T-helper 2 cell treated with Interferon-gamma antibody and Interleukin-4, amounts not matched to agents 5 μg/mL and 100 μg/mL, for 36 hours (primary cell): ENCODE measurements at regions not wholly inside any gene's neighbourhood (a gene's known extent, or its start where the extent isn't known, plus 50 kb on each side); places are given as distances from the start of the nearest gene placed in this dataset.
"Not testable (repeated sequence)": the region's sequence is repeated elsewhere in the genome, so short reads cannot be mapped to it uniquely, and the experiment has no call there.

ENCODE experiments used
- DNase-seq: peaks from one replicate; pipeline ENCODE4 v3.0.0; 2021; ENCODE audit warnings: low spot score
- H3K27ac Mint-ChIP-seq: one replicate; pipeline ENCODE4 v1.8.0; 2021; ENCODE audit warnings: mild to moderate bottlenecking, mixed read lengths
- H3K27me3 Mint-ChIP-seq: one replicate; pipeline ENCODE4 v1.8.0; 2021; ENCODE audit warnings: low read depth, mixed read lengths
- H3K36me3 Mint-ChIP-seq: one replicate; pipeline ENCODE4 v1.8.0; 2021; ENCODE audit warnings: low read depth, mixed read lengths
- H3K4me1 Mint-ChIP-seq: one replicate; pipeline ENCODE4 v1.8.0; 2021; ENCODE audit warnings: low read depth, mixed read lengths
- H3K4me3 Mint-ChIP-seq: one replicate; pipeline ENCODE4 v1.8.0; 2022; ENCODE audit warnings: mild to moderate bottlenecking, moderate library complexity, mixed read lengths
- H3K9me3 Mint-ChIP-seq: one replicate; pipeline ENCODE4 v1.8.0; 2021; ENCODE audit warnings: mixed read lengths

DNA sequence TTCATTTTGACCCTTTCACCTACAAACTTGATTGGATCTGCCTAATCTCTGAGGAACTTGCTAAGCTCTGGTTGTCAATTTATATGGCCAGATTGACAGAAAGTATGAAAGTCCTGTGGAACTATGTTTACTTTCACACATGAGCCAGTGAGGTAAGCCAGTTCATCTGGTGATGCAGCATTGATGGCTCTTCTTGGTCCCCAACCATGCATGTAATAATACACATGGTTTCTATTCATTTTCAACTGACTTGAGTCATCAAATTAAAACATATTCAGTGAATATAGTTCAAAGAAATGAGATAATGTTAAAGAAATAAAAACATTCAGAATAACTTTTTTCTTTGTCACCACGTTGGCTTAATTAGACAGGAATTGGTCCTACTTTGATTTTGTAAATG, 336.1 kb upstream of the THBS1 start:
- Mint-ChIP-seq H3K36me3 (no peaks in the 10 kb centered on the region), H3K9me3 (no peaks in the 10 kb centered on the region), H3K27me3 (peaks cover 17% of the 10 kb centered on the region), H3K27ac (no peak overlapping the region), H3K4me3 (no peak overlapping the region), H3K4me1 (no peaks in the 10 kb centered on the region)
- no peak for DNase-seq

DNA sequence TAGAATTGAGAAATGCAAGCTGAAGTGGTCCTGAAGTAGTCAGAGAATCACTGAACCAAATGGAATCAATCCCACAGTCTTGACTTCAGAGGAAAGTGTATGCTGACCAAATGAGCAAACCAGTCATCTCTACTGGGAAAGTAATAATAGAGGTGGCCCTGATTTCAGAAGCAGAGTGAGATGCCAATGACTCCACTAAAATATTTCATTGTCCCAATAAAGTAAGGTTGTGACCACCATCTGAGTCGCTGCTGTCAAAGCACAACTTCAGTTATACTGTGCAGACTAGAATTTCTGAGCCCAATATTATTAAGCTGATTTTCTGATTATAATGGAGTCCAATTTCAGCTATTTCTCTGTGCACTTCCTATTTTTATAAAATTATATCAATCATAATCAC, 334.4 kb upstream of the THBS1 start:
- Mint-ChIP-seq H3K4me1 (peaks cover 3% of the 10 kb centered on the region), H3K9me3 (no peaks in the 10 kb centered on the region)
- DNase-seq: no peak

DNA sequence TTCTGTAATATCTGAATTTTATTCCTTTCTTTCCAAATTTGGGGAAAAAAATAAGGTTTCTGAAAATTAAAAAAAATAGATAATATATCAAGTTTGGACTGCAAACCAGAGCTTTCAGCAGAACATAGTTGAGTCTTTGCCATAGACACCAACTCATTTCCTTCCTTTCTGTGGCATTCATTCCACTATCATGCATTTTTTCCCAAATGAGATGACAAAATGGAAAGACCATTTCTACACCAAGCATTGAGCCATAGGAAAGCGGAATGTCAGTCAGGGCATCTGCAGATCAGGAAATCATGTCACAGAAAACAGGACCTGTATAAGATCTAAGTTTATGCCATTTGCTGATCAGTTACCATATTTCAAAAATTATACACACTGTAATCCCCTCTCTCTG, 333.3 kb upstream of the THBS1 start:
- no peak overlapping the region for H3K27ac Mint-ChIP-seq
- peaks cover 17% of the 10 kb centered on the region for H3K27me3 Mint-ChIP-seq
- no peaks in the 10 kb centered on the region for H3K9me3 Mint-ChIP-seq
- no peak for DNase-seq
- H3K36me3 Mint-ChIP-seq: no peaks in the 10 kb centered on the region
- H3K4me1 Mint-ChIP-seq: peaks cover 3% of the 10 kb centered on the region
- H3K4me3 Mint-ChIP-seq: no peak overlapping the region

More for the DNA sequence above, 334.4 kb upstream of the THBS1 start:
- Mint-ChIP-seq H3K27me3 (peaks cover 17% of the 10 kb centered on the region), H3K4me3 (no peak overlapping the region), H3K36me3 (no peaks in the 10 kb centered on the region), H3K27ac (no peak overlapping the region)

DNA sequence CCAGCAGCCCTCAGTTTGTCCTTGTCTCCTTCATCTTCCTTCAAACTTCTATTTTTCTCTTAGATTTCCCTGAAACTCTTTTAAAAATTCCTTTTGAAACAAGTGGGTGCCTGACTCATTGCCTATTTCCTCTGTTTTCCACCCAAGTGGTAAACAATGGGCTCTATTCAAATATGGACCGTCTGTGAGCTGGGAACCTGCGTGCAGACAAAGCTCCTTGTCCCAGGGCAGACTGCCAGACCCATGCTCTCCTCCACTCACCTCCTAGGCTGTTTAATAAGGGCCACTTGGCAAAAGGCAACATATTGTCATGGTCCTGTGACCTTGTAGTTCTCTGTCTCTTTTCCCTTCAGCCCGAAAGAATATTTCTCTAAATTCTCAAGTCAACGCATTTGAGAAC, 332.7 kb upstream of the THBS1 start:
- Mint-ChIP-seq H3K36me3 (no peaks in the 10 kb centered on the region), H3K27me3 (peaks cover 17% of the 10 kb centered on the region), H3K4me1 (peaks cover 3% of the 10 kb centered on the region), H3K9me3 (no peaks in the 10 kb centered on the region), H3K27ac (no peak overlapping the region), H3K4me3 (no peak overlapping the region)
- no peak for DNase-seq

DNA sequence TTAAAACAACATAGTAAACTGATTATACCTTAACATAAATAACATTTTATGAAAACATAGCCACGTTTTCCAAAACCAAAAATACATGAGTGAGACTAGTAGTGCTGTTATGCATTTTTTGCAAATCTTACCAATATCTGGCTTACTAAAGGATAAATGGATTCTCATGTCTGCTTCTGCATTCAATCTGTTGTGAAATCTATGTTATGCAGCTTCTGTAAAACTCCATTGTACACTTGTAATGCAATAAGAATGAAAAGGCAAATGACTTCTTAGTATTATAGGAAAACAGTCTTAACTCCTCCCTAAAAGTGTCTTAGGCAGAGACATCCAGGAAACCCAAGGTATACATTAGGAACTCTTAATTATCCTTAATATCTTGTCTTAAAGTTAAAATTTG, 330.9 kb upstream of the THBS1 start:
- H3K4me1 Mint-ChIP-seq: peaks cover 3% of the 10 kb centered on the region
- no peaks in the 10 kb centered on the region for H3K36me3 Mint-ChIP-seq
- H3K4me3 Mint-ChIP-seq: no peak overlapping the region
- H3K27ac Mint-ChIP-seq: no peak overlapping the region
- peaks cover 17% of the 10 kb centered on the region for H3K27me3 Mint-ChIP-seq
- DNase-seq: no peak
- H3K9me3 Mint-ChIP-seq: no peaks in the 10 kb centered on the region

DNA sequence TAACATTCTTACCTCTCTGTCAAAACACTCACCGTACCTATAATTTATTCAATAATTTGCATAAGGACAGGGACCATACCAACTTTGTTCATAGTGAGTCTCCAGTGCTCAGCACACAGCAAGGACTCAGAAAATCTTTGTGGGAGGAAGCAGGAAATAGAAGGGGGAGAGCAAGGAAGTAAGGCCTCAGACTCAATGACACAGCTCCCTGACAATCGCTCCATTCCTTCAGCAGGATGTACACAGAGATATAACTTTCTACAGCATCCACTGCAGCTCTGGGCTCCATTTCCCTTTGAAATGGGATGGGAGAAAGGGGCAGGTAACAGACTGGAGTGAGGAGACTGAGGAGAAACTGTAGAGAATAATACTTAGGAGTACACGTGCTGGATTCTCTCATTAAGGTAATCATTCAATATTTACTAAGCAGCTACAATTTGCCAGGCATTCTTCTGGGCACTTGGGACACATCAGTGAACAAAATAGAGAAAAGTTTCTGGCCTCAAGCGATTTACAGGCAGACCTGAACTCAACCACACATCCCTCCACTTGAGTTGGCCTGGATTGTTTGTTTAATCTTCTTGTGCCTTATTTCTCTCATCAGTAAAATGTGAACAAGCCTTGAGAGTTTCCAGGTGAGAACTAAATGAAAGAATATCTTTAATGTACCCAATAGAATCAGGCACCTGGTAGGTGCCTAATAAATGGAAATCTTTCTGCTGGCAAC, 330.3 kb upstream of the THBS1 start:
- H3K27ac Mint-ChIP-seq: no peak overlapping the region
- peaks cover 3% of the 10 kb centered on the region for H3K4me1 Mint-ChIP-seq
- DNase-seq: no peak
- no peaks in the 10 kb centered on the region for H3K9me3 Mint-ChIP-seq
- no peaks in the 10 kb centered on the region for H3K36me3 Mint-ChIP-seq
- H3K27me3 Mint-ChIP-seq: peaks cover 17% of the 10 kb centered on the region
- H3K4me3 Mint-ChIP-seq: no peak overlapping the region

DNA sequence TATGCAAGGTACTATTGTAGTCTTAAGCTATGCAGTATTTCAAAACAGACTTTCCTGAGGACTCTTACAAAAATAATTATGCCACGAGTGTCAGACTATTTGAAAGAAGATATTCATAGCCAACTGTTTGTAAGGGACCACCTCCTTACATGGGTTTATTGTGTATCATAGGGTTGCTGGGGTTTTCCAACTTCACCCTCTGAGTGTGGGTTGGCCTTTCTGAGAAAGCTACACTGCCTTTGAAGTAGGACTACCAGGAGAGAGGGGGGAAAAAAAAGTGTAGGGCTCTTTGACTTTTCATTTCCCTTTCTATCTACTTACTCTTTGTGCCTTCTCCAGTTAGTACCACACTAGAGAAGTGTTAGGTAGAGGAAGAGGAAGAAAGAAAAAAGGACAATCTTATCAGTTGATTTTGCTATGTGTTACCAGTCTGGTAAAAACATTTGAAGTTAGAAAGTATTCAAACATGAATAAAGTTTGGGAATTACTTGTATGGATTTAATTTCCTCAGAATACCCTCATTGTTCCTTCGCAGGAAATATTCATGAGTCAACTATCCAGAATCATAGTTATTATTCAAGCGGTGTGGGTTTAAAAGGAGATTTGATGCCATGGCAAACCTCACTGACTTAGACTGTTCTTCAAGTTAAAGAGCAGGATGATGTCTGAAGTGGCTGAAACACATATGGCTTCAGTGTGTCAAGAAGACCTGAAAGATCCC, 329.3 kb upstream of the THBS1 start:
- Mint-ChIP-seq H3K9me3 (no peaks in the 10 kb centered on the region), H3K36me3 (no peaks in the 10 kb centered on the region), H3K27me3 (peaks cover 12% of the 10 kb centered on the region), H3K27ac (no peak overlapping the region), H3K4me3 (no peak overlapping the region), H3K4me1 (peaks cover 3% of the 10 kb centered on the region)
- DNase-seq: no peak

DNA sequence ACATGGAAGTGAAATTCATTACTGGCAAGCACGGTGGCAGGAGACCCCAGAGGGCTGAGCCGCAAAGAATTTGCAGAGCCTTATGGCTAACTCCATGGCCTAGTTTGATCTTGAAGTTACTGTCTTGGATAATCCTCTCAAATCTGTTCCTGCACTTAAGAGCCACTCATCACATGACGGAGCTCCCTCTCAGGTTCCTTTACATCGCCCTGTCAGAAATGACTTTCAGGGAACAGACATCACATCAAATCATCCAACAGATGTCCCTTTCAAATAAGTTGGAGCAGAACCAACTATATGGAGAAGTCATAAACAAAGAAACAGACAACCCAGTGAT, 328.8 kb upstream of the THBS1 start:
- peaks cover 3% of the 10 kb centered on the region for H3K4me1 Mint-ChIP-seq

DNA sequence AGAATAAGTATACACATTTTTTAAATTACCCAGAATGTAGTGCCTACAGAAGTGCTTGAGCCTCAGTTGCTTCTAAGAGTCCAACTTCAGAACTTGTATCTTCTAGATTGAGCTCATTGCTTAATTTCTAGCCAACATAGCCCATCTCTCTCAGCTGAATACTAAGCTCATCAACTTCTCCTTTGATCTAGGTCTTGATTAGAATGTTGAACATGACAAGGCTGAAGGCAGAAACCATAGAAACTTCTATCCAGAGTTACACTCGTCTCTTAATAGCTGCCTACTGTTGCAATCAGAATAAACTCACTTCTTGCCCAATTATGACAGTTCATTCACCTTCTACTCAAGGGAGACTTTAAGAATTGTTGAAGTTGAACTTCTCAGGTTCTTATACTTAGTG, 327.3 kb upstream of the THBS1 start:
- H3K4me3 Mint-ChIP-seq: no peak overlapping the region
- no peak for DNase-seq
- peaks cover 6% of the 10 kb centered on the region for H3K27me3 Mint-ChIP-seq
- H3K4me1 Mint-ChIP-seq: peaks cover 3% of the 10 kb centered on the region
- no peaks in the 10 kb centered on the region for H3K9me3 Mint-ChIP-seq
- no peaks in the 10 kb centered on the region for H3K36me3 Mint-ChIP-seq
- H3K27ac Mint-ChIP-seq: no peak overlapping the region

More for the DNA sequence above, 328.8 kb upstream of the THBS1 start:
- H3K4me3 Mint-ChIP-seq: no peak overlapping the region
- no peak for DNase-seq
- H3K27me3 Mint-ChIP-seq: peaks cover 12% of the 10 kb centered on the region
- H3K27ac Mint-ChIP-seq: no peak overlapping the region
- H3K9me3 Mint-ChIP-seq: no peaks in the 10 kb centered on the region
- H3K36me3 Mint-ChIP-seq: no peaks in the 10 kb centered on the region

DNA sequence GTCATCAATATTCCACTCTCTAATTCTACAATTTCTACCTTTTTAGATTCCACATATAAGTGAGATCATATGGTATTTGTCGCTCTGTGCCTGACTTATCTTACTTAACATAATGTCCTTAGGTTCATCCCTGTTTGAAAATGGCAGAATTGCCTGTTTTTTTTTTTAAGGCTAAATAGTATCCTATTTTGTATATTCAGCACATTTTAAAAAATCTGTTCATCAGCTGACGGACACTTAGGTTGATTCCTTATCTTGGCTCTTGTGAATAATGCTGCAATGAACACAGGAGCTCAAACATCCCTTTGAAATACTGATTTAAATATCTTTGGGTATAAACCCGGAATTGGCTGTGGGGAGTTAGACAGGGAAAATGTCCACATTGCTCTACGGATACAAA, 326.7 kb upstream of the THBS1 start:
- peaks cover 3% of the 10 kb centered on the region for H3K27me3 Mint-ChIP-seq
- no peaks in the 10 kb centered on the region for H3K9me3 Mint-ChIP-seq
- H3K4me3 Mint-ChIP-seq: no peak overlapping the region
- DNase-seq: no peak
- no peaks in the 10 kb centered on the region for H3K36me3 Mint-ChIP-seq
- H3K27ac Mint-ChIP-seq: no peak overlapping the region
- peaks cover 3% of the 10 kb centered on the region for H3K4me1 Mint-ChIP-seq

DNA sequence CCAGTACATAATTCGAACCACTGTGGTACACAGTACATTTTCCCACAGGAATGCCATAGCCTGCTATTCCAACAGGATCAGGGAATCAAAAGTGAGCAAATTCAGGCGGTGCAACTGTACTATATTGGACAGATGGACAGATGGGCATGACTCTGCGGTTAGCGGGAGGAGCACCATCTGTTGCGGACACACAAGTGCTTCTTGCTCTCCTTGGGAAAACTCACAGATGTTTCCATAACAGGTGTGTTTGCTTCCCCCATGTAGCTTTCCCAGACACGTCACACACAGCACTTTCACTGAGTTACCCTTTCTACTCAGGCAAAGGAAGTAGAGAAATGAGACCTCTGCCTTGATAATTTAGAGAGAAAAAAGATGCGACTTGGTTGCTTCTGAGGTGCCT, 325.1 kb upstream of the THBS1 start:
- H3K9me3 Mint-ChIP-seq: no peaks in the 10 kb centered on the region
- no peak overlapping the region for H3K27ac Mint-ChIP-seq
- peaks cover 5% of the 10 kb centered on the region for H3K27me3 Mint-ChIP-seq
- no peak overlapping the region for H3K4me3 Mint-ChIP-seq
- no peak for DNase-seq
- H3K36me3 Mint-ChIP-seq: no peaks in the 10 kb centered on the region
- H3K4me1 Mint-ChIP-seq: no peaks in the 10 kb centered on the region

DNA sequence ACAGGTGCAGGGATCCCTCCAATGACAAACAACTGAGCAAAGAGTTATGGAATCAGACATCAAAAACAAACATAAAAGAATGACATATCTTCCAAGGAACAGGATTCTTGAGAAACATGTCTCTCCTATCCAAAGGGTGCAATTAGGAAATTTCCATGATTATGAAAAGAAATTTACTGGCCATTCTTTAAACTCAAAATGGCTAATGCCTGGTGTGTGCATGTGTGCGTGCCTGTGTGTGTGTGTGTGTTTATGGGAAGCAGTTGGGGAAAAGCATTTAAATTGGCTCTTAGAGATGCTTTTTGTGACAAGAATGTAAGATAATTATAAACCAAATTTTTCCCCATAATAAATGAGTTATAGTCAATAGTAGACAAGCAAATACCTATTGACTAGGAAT, 320.5 kb upstream of the THBS1 start:
- H3K27me3 Mint-ChIP-seq: peaks cover 17% of the 10 kb centered on the region
- no peak overlapping the region for H3K4me3 Mint-ChIP-seq
- H3K4me1 Mint-ChIP-seq: peaks cover 16% of the 10 kb centered on the region
- no peaks in the 10 kb centered on the region for H3K36me3 Mint-ChIP-seq
- H3K9me3 Mint-ChIP-seq: no peaks in the 10 kb centered on the region
- no peak overlapping the region for H3K27ac Mint-ChIP-seq
- no peak for DNase-seq

DNA sequence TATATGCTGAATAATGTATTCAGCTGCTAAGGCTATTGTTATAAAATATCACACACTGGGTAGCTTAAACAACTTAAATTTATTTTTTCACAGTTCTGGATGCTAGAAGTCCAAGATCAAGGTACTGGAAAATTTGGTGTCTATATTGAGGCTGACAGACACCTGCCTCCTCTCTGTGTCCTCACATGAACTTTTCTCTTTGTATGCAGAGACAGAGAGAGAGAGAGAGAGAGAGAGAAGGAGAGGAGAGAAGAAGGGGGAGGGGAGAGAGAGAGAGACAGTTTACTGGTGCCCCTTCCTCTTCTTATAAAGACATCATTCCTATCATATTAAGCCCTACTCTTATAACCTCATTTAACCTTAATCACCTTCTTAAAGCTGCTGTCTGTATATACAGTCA, 320.1 kb upstream of the THBS1 start:
- no peak for DNase-seq
- H3K36me3 Mint-ChIP-seq: no peaks in the 10 kb centered on the region
- no peaks in the 10 kb centered on the region for H3K9me3 Mint-ChIP-seq
- H3K27ac Mint-ChIP-seq: no peak overlapping the region
- peaks cover 16% of the 10 kb centered on the region for H3K4me1 Mint-ChIP-seq
- H3K27me3 Mint-ChIP-seq: peaks cover 17% of the 10 kb centered on the region
- no peak overlapping the region for H3K4me3 Mint-ChIP-seq

DNA sequence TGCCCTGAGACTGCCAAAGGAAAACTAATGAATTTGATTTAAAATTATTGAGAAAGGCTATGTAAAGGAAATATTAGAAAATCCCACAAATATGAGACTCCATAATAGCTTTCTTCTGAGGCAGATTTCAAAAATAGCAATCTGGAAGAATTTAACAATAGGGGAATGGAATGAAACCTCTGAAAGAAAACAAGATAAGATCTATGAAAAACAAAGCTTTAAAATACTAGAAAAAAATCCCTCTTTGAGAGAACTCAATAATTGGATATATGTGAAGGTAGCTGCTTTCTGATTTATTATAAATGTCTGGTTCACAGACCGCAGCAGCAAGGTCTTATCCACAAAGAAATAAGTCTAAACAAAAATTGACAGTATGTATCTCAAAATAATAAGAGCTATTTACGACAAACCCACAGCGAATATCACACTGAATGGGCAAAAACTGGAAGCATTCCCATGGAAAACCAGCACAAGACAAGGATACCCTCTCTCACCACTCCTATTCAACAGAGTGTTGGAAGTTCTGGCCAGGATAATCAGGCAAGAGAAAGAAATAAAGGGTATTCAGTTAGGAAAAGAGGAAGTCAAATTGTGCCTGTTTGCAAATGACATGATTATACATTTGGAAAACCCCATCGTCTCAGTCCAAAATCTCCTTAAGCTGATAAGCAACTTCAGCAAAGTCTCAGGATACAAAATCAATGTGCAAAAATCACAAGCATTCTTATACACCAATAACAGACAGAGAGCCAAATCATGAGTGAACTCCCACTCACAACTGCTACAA, 319.3 kb upstream of the THBS1 start:
- peaks cover 16% of the 10 kb centered on the region for H3K4me1 Mint-ChIP-seq
- DNase-seq, H3K9me3 Mint-ChIP-seq, H3K4me3 Mint-ChIP-seq, H3K27ac Mint-ChIP-seq, H3K36me3 Mint-ChIP-seq: not testable (repeated sequence)
- peaks cover 21% of the 10 kb centered on the region for H3K27me3 Mint-ChIP-seq
